Medulla oblongata (tissue), 1 donor: ENCODE measurements at regions not wholly inside any gene's neighbourhood (a gene's known extent, or its start where the extent isn't known, plus 50 kb on each side); places are given as distances from the start of the nearest gene placed in this dataset.
"Not testable (repeated sequence)": the region's sequence is repeated elsewhere in the genome, so short reads cannot be mapped to it uniquely, and the experiment has no call there.

Source experiments
- DNase-seq: peaks from one replicate; pipeline ENCODE4 v3.0.0-alpha.2; 2015; ENCODE audit errors: extremely low spot score

GRCh38 chr12:47348206-47348605 lies 268.4 kb upstream of the AMIGO2 start:
- DNase-seq, result no peak

- DNase-seq, result no peak
Measured at GRCh38 chr12:47346251-47347019, 266.7 kb upstream of the AMIGO2 start.

GRCh38 chr12:47343684-47344567 lies 264.2 kb upstream of the AMIGO2 start:
- no peak for DNase-seq

GRCh38 chr12:47340411-47341015 lies 260.8 kb upstream of the AMIGO2 start:
- DNase-seq, result no peak

- no peak for DNase-seq
Measured at GRCh38 chr12:47337581-47337980, 257.8 kb upstream of the AMIGO2 start.

GRCh38 chr12:47333271-47333858 lies 253.6 kb upstream of the AMIGO2 start:
- DNase-seq, result not testable (repeated sequence)

GRCh38 chr12:47328831-47329545 lies 249.2 kb upstream of the AMIGO2 start:
- DNase-seq, result no peak

- no peak for DNase-seq
Measured at GRCh38 chr12:47326190-47326589, 246.4 kb upstream of the AMIGO2 start.

- no peak for DNase-seq
Measured at GRCh38 chr12:47323802-47324201, 244.0 kb upstream of the AMIGO2 start.

GRCh38 chr12:47321436-47321835 lies 241.7 kb upstream of the AMIGO2 start:
- peak; percentile 45 for DNase-seq

- no peak for DNase-seq
Measured at GRCh38 chr12:47319746-47320145, 240.0 kb upstream of the AMIGO2 start.

- DNase-seq, result no peak
Measured at GRCh38 chr12:47318963-47319362, 239.2 kb upstream of the AMIGO2 start.

- DNase-seq, result peak; percentile 44
Measured at GRCh38 chr12:47317175-47317915, 237.6 kb upstream of the AMIGO2 start.

GRCh38 chr12:47316609-47317049 lies 236.9 kb upstream of the AMIGO2 start:
- no peak for DNase-seq

GRCh38 chr12:47314996-47315395 lies 235.2 kb upstream of the AMIGO2 start:
- no peak for DNase-seq

GRCh38 chr12:47312808-47313426 lies 233.2 kb upstream of the AMIGO2 start:
- DNase-seq, result peak; percentile 28

- no peak for DNase-seq
Measured at GRCh38 chr12:47312147-47312546, 232.4 kb upstream of the AMIGO2 start.

- no peak for DNase-seq
Measured at GRCh38 chr12:47311568-47311967, 231.8 kb upstream of the AMIGO2 start.

- DNase-seq, result no peak
Measured at GRCh38 chr12:47311010-47311409, 231.3 kb upstream of the AMIGO2 start.

- no peak for DNase-seq
Measured at GRCh38 chr12:47308672-47309071, 228.9 kb upstream of the AMIGO2 start.
